H9 (cell line): ENCODE measurements at regions not wholly inside any gene's neighbourhood (a gene's known extent, or its start where the extent isn't known, plus 50 kb on each side); places are given as distances from the start of the nearest gene placed in this dataset.

Source experiments
- DNase-seq: peaks from one replicate; pipeline ENCODE4 v3.0.0-alpha.2; 2017
- H2AFZ ChIP-seq: one replicate; pipeline ENCODE4 v1.6.1; 2013; ENCODE audit warnings: mild to moderate bottlenecking, low read length, control low read depth, moderate library complexity
- H2AK5ac ChIP-seq: 2 replicates; pipeline ENCODE4 v1.6.1; 2013; ENCODE audit warnings: low read length, control low read depth, mixed read lengths; ENCODE audit not compliant: insufficient read length
- H2BK120ac ChIP-seq: one replicate; pipeline ENCODE4 v1.6.1; 2013; ENCODE audit warnings: low read depth, mild to moderate bottlenecking, low read length, control low read depth, inconsistent platforms; ENCODE audit not compliant: poor library complexity, severe bottlenecking
- H2BK12ac ChIP-seq: 2 replicates; pipeline ENCODE4 v1.6.1; 2013; ENCODE audit warnings: low read length, control low read depth, mixed read lengths, low read depth; ENCODE audit not compliant: insufficient read length
- H2BK15ac ChIP-seq: 2 replicates; pipeline ENCODE4 v1.6.1; 2013; ENCODE audit warnings: low read depth, low read length, control low read depth
- H2BK20ac ChIP-seq: one replicate; pipeline ENCODE4 v1.6.1; 2013; ENCODE audit warnings: low read depth, mild to moderate bottlenecking, low read length, control low read depth, inconsistent platforms; ENCODE audit not compliant: poor library complexity, severe bottlenecking
- H2BK5ac ChIP-seq: 2 replicates; pipeline ENCODE4 v1.6.1; 2013; ENCODE audit warnings: low read length, control low read depth, mixed read lengths; ENCODE audit not compliant: insufficient read length
- H3K14ac ChIP-seq: 2 replicates; pipeline ENCODE4 v1.6.1; 2013; ENCODE audit warnings: low read length, control low read depth; ENCODE audit not compliant: insufficient read depth
- H3K18ac ChIP-seq: 2 replicates; pipeline ENCODE4 v1.6.1; 2013; ENCODE audit warnings: low read depth, mild to moderate bottlenecking, mixed read lengths, low read length, control low read depth; ENCODE audit not compliant: insufficient read length
- H3K23ac ChIP-seq: 2 replicates; pipeline ENCODE4 v1.6.1; 2013; ENCODE audit warnings: low read length, control low read depth, mixed read lengths, low read depth; ENCODE audit not compliant: insufficient read length
- H3K23me2 ChIP-seq: 2 replicates; pipeline ENCODE4 v1.6.1; 2013; ENCODE audit warnings: low read depth, mild to moderate bottlenecking, mixed read lengths, low read length, control low read depth; ENCODE audit not compliant: insufficient read length, poor library complexity, severe bottlenecking
- H3K27ac ChIP-seq: 2 replicates; pipeline ENCODE4 v1.5.1; 2013; ENCODE audit warnings: low read length, control low read depth, mixed read lengths, low read depth; ENCODE audit not compliant: insufficient read length
- H3K27me3 ChIP-seq: 2 replicates; pipeline ENCODE4 v1.6.1; 2013; ENCODE audit warnings: low read length, control low read depth, inconsistent platforms; ENCODE audit not compliant: insufficient read depth
- H3K4ac ChIP-seq: 2 replicates; pipeline ENCODE4 v1.6.1; 2013; ENCODE audit warnings: low read depth, mild to moderate bottlenecking, control low read depth, inconsistent platforms, low read length, moderate library complexity
- H3K4me1 ChIP-seq: 2 replicates; pipeline ENCODE4 v1.6.1; 2013; ENCODE audit warnings: low read length, control low read depth, inconsistent platforms; ENCODE audit not compliant: insufficient read depth
- H3K4me2 ChIP-seq: 2 replicates; pipeline ENCODE4 v1.6.1; 2013; ENCODE audit warnings: low read length, control low read depth, mixed read lengths; ENCODE audit not compliant: insufficient read length, insufficient read depth
- H3K56ac ChIP-seq: 2 replicates; pipeline ENCODE4 v1.6.1; 2013; ENCODE audit warnings: low read depth, mild to moderate bottlenecking, mixed read lengths, low read length, control low read depth; ENCODE audit not compliant: insufficient read length
- H3K79me1 ChIP-seq: 2 replicates; pipeline ENCODE4 v1.6.1; 2013; ENCODE audit warnings: low read depth, mild to moderate bottlenecking, moderate library complexity, low read length, control low read depth, inconsistent platforms; ENCODE audit not compliant: insufficient read depth, poor library complexity, severe bottlenecking
- H3K79me2 ChIP-seq: 2 replicates; pipeline ENCODE4 v1.6.1; 2013; ENCODE audit warnings: low read length, control low read depth, inconsistent platforms; ENCODE audit not compliant: insufficient read depth
- H3K9ac ChIP-seq: 2 replicates; pipeline ENCODE4 v1.6.1; 2013; ENCODE audit warnings: low read length, control low read depth, mixed read lengths; ENCODE audit not compliant: insufficient read length; ENCODE audit errors: extremely low read depth
- H3K9me3 ChIP-seq: one replicate; pipeline ENCODE4 v1.6.1; 2013; ENCODE audit warnings: low read depth, low read length, inconsistent platforms; ENCODE audit not compliant: control insufficient read depth
- H3T11ph ChIP-seq: one replicate; pipeline ENCODE4 v1.6.1; 2013; ENCODE audit warnings: mild to moderate bottlenecking, low read length, control low read depth, inconsistent platforms
- H4K20me1 ChIP-seq: one replicate; pipeline ENCODE4 v1.6.1; 2013; ENCODE audit not compliant: control insufficient read depth, insufficient read length, insufficient read depth
- H4K5ac ChIP-seq: 2 replicates; pipeline ENCODE4 v1.6.1; 2013; ENCODE audit warnings: low read depth, mild to moderate bottlenecking, mixed read lengths, low read length, control low read depth; ENCODE audit not compliant: insufficient read length
- H4K8ac ChIP-seq: replicated peaks from 2 replicates; pipeline ENCODE4 v1.6.1; 2013; ENCODE audit warnings: low read length, control low read depth, mixed read lengths, low read depth; ENCODE audit not compliant: insufficient read length
- H4K91ac ChIP-seq: 2 replicates; pipeline ENCODE4 v1.6.1; 2013; ENCODE audit warnings: low read depth, mild to moderate bottlenecking, moderate library complexity, mixed read lengths, low read length, control low read depth; ENCODE audit not compliant: insufficient read length
- H3K27ac Mint-ChIP-seq, 3 experiments: 2 replicates in 2 of 3; 3 replicates in 1 of 3; pipeline ENCODE4 v1.8.0; 2020 to 2021; ENCODE audit warnings: mixed read lengths in 3 of 3, mild to moderate bottlenecking in 1 of 3, moderate library complexity in 1 of 3
- H3K27me3 Mint-ChIP-seq: 2 replicates; pipeline ENCODE4 v1.8.0; 2021; ENCODE audit warnings: low read depth, mild to moderate bottlenecking, moderate library complexity, mixed read lengths
- H3K36me3 Mint-ChIP-seq, 3 experiments: 2 replicates in 2 of 3; 3 replicates in 1 of 3; pipeline ENCODE4 v1.8.0; 2020 to 2021; ENCODE audit warnings: low read depth in 3 of 3, mixed read lengths in 3 of 3; ENCODE audit not compliant: insufficient read depth in 1 of 3
- H3K4me1 Mint-ChIP-seq, 2 experiments: 2 replicates each; pipeline ENCODE4 v1.8.0; 2020; ENCODE audit warnings: mixed read lengths in 2 of 2
- H3K4me3 Mint-ChIP-seq, 2 experiments: 2 replicates in 1 of 2; 3 replicates in 1 of 2; pipeline ENCODE4 v1.8.0; 2020 to 2021; ENCODE audit warnings: mild to moderate bottlenecking in 2 of 2, mixed read lengths in 2 of 2, moderate library complexity in 1 of 2
- H3K9me3 Mint-ChIP-seq, 2 experiments: 2 replicates in 1 of 2; 3 replicates in 1 of 2; pipeline ENCODE4 v1.8.0; 2020; ENCODE audit warnings: mild to moderate bottlenecking in 2 of 2, mixed read lengths in 2 of 2, moderate library complexity in 1 of 2
- WGBS: extraction: QIAGEN DNeasy Blood & Tissue Kit; methylation state at CpG from one replicate; pipeline ENCODE4 v1.1.7; 2013; ENCODE audit warnings: missing lambda C conversion rate, low lambda C conversion rate, mixed read lengths; ENCODE audit not compliant: insufficient read length; ENCODE audit errors: extremely low coverage; 5-methylcytosine and 5-hydroxymethylcytosine counted together
- TF ChIP-seq, protein P1 (sequence below): fragments of 200-600 bp; sonication (generic); conservative IDR thresholded peaks from 3 replicates; pipeline ENCODE4 v1.8.0; 2021; ENCODE audit warnings: antibody characterized with exemption, mild to moderate bottlenecking

DNA sequence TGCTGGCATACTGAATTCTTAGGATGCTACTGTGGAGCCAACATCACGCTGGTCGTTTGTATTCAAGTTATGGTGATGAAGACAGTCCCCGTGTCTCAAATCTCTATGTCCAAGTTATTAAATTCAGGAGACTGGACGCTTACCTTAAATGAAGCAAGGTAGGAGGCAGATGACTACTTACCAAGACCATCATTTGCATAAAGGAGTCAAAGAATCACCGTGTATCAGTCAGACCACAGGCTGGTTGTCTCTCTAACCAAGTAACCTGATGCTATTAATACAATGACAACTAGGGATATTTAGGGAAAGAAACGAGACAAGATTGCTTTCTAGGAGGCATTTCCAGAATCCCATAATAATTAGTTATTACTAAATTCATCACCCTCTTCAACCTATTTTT, 78.1 kb upstream of the FRMD6 start:
- Histone ChIP-seq H2BK120ac (no peak overlapping the region), H3K79me2 (no peaks in the 10 kb centered on the region), H3K23ac (no peak overlapping the region), H4K8ac (no peak overlapping the region), H3K4me1 (peaks cover 2% of the 10 kb centered on the region; the same call in 1 of the 2 replicates), H3K14ac (no peak overlapping the region), H2AFZ (no peak overlapping the region), H3K9ac (no peak overlapping the region), H4K91ac (no peak overlapping the region), H3K56ac (no peak overlapping the region), H3K18ac (no peak overlapping the region), H2BK5ac (no peak overlapping the region), H3K27ac (no peak overlapping the region), H3K4me2 (no peak overlapping the region), H2BK12ac (no peak overlapping the region), H3T11ph (no peak overlapping the region), H2AK5ac (no peak overlapping the region), H3K23me2 (no peaks in the 10 kb centered on the region), H3K9me3 (no peaks in the 10 kb centered on the region), H2BK15ac (no peak overlapping the region), H2BK20ac (no peak overlapping the region), H4K20me1 (no peaks in the 10 kb centered on the region), H4K5ac (no peak overlapping the region), H3K27me3 (no peaks in the 10 kb centered on the region), H3K4ac (no peak overlapping the region), H3K79me1 (no peaks in the 10 kb centered on the region)
- no peak for DNase-seq
- Mint-ChIP-seq H3K4me3 (no peak overlapping the region), H3K9me3 (no peaks in the 10 kb centered on the region), H3K27me3 (no peaks in the 10 kb centered on the region), H3K4me1 (peaks cover 9 to 16% of the 10 kb centered on the region in 2 experiments), H3K27ac (no peak overlapping the region), H3K36me3 (no peaks in the 10 kb centered on the region)
- no CpG with 5 or more reads among the region's 6 CpGs for WGBS
- TF ChIP-seq, protein P1, sequence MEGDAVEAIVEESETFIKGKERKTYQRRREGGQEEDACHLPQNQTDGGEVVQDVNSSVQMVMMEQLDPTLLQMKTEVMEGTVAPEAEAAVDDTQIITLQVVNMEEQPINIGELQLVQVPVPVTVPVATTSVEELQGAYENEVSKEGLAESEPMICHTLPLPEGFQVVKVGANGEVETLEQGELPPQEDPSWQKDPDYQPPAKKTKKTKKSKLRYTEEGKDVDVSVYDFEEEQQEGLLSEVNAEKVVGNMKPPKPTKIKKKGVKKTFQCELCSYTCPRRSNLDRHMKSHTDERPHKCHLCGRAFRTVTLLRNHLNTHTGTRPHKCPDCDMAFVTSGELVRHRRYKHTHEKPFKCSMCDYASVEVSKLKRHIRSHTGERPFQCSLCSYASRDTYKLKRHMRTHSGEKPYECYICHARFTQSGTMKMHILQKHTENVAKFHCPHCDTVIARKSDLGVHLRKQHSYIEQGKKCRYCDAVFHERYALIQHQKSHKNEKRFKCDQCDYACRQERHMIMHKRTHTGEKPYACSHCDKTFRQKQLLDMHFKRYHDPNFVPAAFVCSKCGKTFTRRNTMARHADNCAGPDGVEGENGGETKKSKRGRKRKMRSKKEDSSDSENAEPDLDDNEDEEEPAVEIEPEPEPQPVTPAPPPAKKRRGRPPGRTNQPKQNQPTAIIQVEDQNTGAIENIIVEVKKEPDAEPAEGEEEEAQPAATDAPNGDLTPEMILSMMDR = no peak
